ENCODE measurements at regions not wholly inside any gene's neighbourhood (a gene's known extent, or its start where the extent isn't known, plus 50 kb on each side); places are given as distances from the start of the nearest gene placed in this dataset.

DNA sequence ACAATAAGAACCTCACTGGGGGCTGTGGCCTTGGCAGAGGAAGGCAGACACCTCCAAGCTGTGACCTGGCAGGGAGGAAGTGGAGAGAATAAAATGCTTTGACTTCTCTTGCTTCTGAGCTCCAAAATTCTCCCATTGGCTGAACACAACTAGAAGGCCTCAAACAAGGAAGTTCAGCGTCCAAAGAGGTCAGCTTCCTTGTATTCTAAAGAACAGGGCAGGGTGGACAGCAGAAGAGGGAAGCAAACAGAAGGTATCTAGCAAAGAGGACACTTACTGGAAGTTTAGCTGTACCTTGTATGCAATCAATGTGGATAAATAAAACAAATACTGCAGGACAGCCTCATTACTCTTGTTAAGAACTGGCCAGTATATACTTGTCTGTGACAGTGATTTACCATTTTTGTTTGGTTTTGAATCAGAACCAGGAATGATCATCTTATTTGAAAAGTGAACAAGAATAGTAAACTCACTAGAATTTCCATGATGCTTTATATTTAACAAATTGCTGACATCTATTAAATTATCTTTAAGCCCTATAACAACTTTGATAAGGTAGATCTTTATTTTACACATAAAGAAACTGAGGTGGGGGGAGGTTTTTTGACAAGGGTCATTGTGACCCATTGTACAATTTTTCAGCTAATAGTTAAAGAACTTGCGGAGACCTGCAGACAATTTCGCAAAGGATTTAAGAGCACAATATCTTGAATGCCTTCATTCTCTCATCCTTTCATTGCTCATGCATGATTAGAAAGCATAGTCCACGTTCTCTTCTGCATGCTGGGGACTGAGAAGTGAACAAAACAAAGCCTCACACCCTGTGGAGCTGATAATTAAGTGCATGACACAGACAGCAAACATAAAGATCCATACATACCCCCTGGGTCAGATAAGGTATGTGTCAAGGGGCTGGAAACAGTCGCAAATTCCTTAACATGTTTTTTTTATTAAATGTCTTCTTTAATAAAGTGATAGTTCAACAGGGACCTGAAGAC is 1448.0 kb downstream of the AACS start:
- H3K9me3 ChIP-seq = no peaks in the 10 kb centered on the region
- H3K27me3 ChIP-seq (replicated peaks; ENCODE audit: insufficient read depth) = no peaks in the 10 kb centered on the region
- H3K27ac ChIP-seq = no peak overlapping the region
- ATAC-seq (ENCODE audit: insufficient number of reproducible peaks, low FRiP score, low read depth) (no peak), DNase-seq (ENCODE audit: low spot score) (no peak)
- H3K4me3 ChIP-seq = no peak overlapping the region
- no peaks in the 10 kb centered on the region for H3K36me3 ChIP-seq
- TF ChIP-seq, protein P1, sequence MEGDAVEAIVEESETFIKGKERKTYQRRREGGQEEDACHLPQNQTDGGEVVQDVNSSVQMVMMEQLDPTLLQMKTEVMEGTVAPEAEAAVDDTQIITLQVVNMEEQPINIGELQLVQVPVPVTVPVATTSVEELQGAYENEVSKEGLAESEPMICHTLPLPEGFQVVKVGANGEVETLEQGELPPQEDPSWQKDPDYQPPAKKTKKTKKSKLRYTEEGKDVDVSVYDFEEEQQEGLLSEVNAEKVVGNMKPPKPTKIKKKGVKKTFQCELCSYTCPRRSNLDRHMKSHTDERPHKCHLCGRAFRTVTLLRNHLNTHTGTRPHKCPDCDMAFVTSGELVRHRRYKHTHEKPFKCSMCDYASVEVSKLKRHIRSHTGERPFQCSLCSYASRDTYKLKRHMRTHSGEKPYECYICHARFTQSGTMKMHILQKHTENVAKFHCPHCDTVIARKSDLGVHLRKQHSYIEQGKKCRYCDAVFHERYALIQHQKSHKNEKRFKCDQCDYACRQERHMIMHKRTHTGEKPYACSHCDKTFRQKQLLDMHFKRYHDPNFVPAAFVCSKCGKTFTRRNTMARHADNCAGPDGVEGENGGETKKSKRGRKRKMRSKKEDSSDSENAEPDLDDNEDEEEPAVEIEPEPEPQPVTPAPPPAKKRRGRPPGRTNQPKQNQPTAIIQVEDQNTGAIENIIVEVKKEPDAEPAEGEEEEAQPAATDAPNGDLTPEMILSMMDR (IDR thresholded peaks at IDR 0.05) = no peak
- peaks cover 0 to 4% of the 10 kb centered on the region in 2 donors for H3K4me1 ChIP-seq (ENCODE audit: control insufficient read depth in 1 of 2, low read depth in 2 of 2)

DNA sequence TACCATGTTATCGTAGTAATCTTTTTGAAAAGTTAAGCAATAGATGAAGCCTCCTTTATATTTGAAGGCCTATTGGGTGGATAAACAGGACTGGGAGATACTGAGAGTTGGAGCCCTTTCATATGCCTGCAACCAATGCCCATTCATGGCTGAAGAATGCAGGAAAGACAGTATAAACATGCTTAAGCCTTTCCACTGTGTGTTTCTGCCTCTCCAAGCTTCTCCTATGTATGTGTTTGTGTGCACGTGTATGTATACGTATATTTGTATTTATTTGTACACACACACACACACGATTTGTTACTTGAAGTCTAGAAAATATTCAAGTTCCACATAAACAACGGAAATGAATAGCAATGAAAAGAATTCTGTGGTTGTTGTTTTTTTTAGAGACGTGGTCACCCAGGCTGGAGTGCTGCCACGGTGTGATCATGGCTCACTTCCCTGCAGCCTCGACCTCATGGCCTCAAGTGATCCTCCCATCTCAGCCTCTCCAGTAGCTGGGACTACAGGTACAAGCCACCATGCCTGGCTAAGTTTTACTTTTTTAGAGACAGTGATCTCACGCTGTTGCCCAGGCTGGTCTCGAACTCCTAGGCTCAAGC is 1453.5 kb downstream of the AACS start:
- no peaks in the 10 kb centered on the region for H3K4me1 ChIP-seq (ENCODE audit: control insufficient read depth in 1 of 2, low read depth in 2 of 2)
- no peak overlapping the region for H3K27ac ChIP-seq
- no peak overlapping the region for H3K4me3 ChIP-seq
- H3K9me3 ChIP-seq = no peaks in the 10 kb centered on the region
- ATAC-seq (ENCODE audit: insufficient number of reproducible peaks, low FRiP score, low read depth) = no peak
- no peaks in the 10 kb centered on the region for H3K36me3 ChIP-seq
- no peak for DNase-seq (ENCODE audit: low spot score)
- no peaks in the 10 kb centered on the region for H3K27me3 ChIP-seq (replicated peaks; ENCODE audit: insufficient read depth)
- TF ChIP-seq, protein P1 (IDR thresholded peaks at IDR 0.05) = no peak

DNA sequence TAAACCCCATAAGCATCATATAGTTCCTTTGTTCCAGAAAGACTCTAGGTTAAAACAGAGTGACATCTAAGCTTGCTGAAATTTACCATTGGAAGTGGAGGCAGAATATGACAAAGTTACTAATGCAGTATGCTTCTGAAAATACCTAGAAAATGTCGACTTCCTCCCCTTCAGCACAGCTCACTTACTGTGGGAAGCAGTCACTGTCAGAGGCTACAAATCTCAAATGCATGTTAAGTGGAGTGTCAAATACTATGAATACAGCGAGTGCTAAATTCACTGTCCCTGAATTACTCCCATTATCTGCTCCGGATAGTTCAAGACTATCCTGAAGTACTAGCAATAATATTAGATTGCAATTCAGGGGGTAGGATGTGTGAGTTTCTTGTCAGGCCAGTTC is 1454.6 kb downstream of the AACS start:
- H3K9me3 ChIP-seq = no peaks in the 10 kb centered on the region
- TF ChIP-seq, protein P1 (IDR thresholded peaks at IDR 0.05) = no peak
- no peak for ATAC-seq (ENCODE audit: insufficient number of reproducible peaks, low FRiP score, low read depth)
- H3K27me3 ChIP-seq (replicated peaks; ENCODE audit: insufficient read depth) = no peaks in the 10 kb centered on the region
- no peaks in the 10 kb centered on the region for H3K4me1 ChIP-seq (ENCODE audit: control insufficient read depth in 1 of 2, low read depth in 2 of 2)
- no peak for DNase-seq (ENCODE audit: low spot score)
- H3K27ac ChIP-seq = no peak overlapping the region
- no peak overlapping the region for H3K4me3 ChIP-seq
- H3K36me3 ChIP-seq = no peaks in the 10 kb centered on the region

DNA sequence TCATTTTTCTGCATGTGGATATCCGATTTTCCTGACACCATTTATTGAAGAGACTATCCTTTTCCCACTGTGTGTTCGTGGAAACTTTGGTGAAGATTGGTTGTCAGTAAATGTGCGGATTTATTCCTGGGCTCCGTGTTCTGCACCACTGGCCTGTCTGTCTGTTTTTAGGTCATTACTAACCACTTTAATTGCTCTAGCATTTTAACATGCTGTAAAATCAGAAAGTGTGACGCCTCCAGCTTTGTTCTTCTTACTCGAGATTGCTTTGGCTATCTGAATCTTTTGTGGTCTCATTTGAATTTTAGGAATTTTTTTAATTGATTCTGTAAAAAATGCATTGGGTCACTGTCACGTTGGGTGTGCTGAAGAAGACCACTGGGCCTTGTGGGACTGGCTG is 1458.7 kb downstream of the AACS start:
- H3K36me3 ChIP-seq = no peaks in the 10 kb centered on the region
- H3K27ac ChIP-seq = no peak overlapping the region
- H3K4me3 ChIP-seq = no peak overlapping the region
- DNase-seq (ENCODE audit: low spot score) = no peak
- ATAC-seq (ENCODE audit: insufficient number of reproducible peaks, low FRiP score, low read depth) = no peak
- H3K27me3 ChIP-seq (replicated peaks; ENCODE audit: insufficient read depth) = no peaks in the 10 kb centered on the region
- no peaks in the 10 kb centered on the region for H3K9me3 ChIP-seq
- no peaks in the 10 kb centered on the region for H3K4me1 ChIP-seq (ENCODE audit: control insufficient read depth in 1 of 2, low read depth in 2 of 2)
- TF ChIP-seq, protein P1 (IDR thresholded peaks at IDR 0.05) = no peak

DNA sequence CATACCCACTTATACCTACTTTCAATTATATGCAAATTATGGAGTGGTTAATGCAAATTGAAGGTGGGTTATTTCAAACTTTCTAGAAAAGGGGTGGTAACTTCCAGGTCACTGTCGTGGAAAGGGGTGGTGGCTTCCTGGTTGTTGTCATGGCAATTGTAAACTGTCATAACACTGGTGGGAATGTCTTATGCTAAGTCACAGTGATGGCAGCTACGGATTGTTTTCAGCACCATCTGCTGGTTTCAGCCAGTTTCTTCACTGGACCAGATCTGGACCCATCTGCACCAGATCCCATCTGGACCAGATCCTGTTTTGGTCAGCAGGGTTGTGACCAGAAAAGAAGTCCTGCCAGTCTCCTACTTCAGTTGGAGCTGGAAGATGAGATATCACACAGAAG is 1469.3 kb downstream of the AACS start:
- H3K36me3 ChIP-seq = no peaks in the 10 kb centered on the region
- TF ChIP-seq, protein P1 (IDR thresholded peaks at IDR 0.05) = no peak
- DNase-seq (ENCODE audit: low spot score) (no peak), ATAC-seq (ENCODE audit: insufficient number of reproducible peaks, low FRiP score, low read depth) (no peak)
- H3K4me3 ChIP-seq = no peak overlapping the region
- no peak overlapping the region for H3K27ac ChIP-seq
- no peaks in the 10 kb centered on the region for H3K9me3 ChIP-seq
- no peaks in the 10 kb centered on the region for H3K4me1 ChIP-seq (ENCODE audit: control insufficient read depth in 1 of 2, low read depth in 2 of 2)
- H3K27me3 ChIP-seq (replicated peaks; ENCODE audit: insufficient read depth) = no peaks in the 10 kb centered on the region
